ENCODE measurements at regions not wholly inside any gene's neighbourhood (a gene's known extent, or its start where the extent isn't known, plus 50 kb on each side); places are given as distances from the start of the nearest gene placed in this dataset.

DNA sequence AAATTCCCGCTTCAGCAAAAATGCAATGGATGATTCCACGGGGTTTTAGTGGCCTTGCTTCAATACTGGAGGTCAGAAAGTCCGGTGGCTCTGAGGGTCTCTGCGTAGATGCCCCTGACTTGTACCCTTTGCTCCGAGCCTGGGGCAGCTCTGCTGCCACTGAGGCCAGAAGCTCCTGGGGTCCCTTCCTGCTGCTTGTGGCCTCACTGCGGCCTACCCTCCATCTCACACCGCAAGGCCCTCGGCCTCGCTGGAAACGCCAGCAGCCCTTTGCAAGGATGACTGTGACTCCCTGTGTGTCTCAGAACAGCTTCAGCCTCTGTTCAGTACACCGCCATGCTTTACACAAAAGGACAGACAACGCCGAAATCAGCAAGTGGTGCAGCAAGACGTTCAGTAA lies 244.8 kb downstream of the ACTR3B start:
- intact Hi-C loops (cut with DNase I; ENCODE audit: low total_unique reads): no loop called here
- TF ChIP-seq POLR2AphosphoS5 (IDR thresholded peaks at IDR 0.05) (no peak), EP300 (IDR thresholded peaks at IDR 0.05; ENCODE audit: low read depth) (no peak), POLR2A (IDR thresholded peaks at IDR 0.05) (no peak)
- TF ChIP-seq, protein P1, sequence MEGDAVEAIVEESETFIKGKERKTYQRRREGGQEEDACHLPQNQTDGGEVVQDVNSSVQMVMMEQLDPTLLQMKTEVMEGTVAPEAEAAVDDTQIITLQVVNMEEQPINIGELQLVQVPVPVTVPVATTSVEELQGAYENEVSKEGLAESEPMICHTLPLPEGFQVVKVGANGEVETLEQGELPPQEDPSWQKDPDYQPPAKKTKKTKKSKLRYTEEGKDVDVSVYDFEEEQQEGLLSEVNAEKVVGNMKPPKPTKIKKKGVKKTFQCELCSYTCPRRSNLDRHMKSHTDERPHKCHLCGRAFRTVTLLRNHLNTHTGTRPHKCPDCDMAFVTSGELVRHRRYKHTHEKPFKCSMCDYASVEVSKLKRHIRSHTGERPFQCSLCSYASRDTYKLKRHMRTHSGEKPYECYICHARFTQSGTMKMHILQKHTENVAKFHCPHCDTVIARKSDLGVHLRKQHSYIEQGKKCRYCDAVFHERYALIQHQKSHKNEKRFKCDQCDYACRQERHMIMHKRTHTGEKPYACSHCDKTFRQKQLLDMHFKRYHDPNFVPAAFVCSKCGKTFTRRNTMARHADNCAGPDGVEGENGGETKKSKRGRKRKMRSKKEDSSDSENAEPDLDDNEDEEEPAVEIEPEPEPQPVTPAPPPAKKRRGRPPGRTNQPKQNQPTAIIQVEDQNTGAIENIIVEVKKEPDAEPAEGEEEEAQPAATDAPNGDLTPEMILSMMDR (IDR thresholded peaks at IDR 0.05): no peak

GRCh38 chr7:153005750-153006435 lies 246.3 kb downstream of the ACTR3B start:
- in situ Hi-C loops (cut with MboI; ENCODE audit: low pct_ligation_motif_present in 1 of 4, low pct_unique_long_range_greater_than_20kb in 1 of 4, low sequenced_read_pairs in 3 of 4) (no loop called here), intact Hi-C loops (cut with DNase I; ENCODE audit: low total_unique reads) (no loop called here)

More for the DNA sequence above, 244.8 kb downstream of the ACTR3B start:
- H3K27ac ChIP-seq: no peak overlapping the region
- WGBS, 2 donors (ENCODE audit: low coverage in 1 of 2): 59 to 86% methylated on average over 4 to 14 of the region's 14 CpGs
- H3K36me3 ChIP-seq: no peaks in the 10 kb centered on the region
- no peak overlapping the region for H3K4me3 ChIP-seq
- H3K4me1 ChIP-seq: no peaks in the 10 kb centered on the region
- H3K27me3 ChIP-seq: no peaks in the 10 kb centered on the region
- DNase-seq: no peak
- H3K9me3 ChIP-seq: no peaks in the 10 kb centered on the region
- in situ Hi-C loops (cut with MboI; ENCODE audit: low pct_ligation_motif_present in 1 of 4, low pct_unique_long_range_greater_than_20kb in 1 of 4, low sequenced_read_pairs in 3 of 4): no loop called here

GRCh38 chr7:153006452-153006851 lies 246.9 kb downstream of the ACTR3B start:
- TF ChIP-seq, protein P1 (IDR thresholded peaks at IDR 0.05): no peak
- TF ChIP-seq POLR2A (IDR thresholded peaks at IDR 0.05) (no peak), EP300 (IDR thresholded peaks at IDR 0.05; ENCODE audit: low read depth) (no peak), POLR2AphosphoS5 (IDR thresholded peaks at IDR 0.05) (no peak)
- intact Hi-C loops (cut with DNase I; ENCODE audit: low total_unique reads): no loop called here
- Histone ChIP-seq H3K4me3 (no peak overlapping the region), H3K27ac (no peak overlapping the region), H3K36me3 (no peaks in the 10 kb centered on the region), H3K4me1 (no peaks in the 10 kb centered on the region), H3K9me3 (no peaks in the 10 kb centered on the region), H3K27me3 (no peaks in the 10 kb centered on the region)
- WGBS, 2 donors (ENCODE audit: low coverage in 1 of 2): 90 to 100% methylated on average over 1 to 2 of the region's 2 CpGs
- no peak for DNase-seq
- in situ Hi-C loops (cut with MboI; ENCODE audit: low pct_ligation_motif_present in 1 of 4, low pct_unique_long_range_greater_than_20kb in 1 of 4, low sequenced_read_pairs in 3 of 4): no loop called here

More at GRCh38 chr7:153005750-153006435, 246.3 kb downstream of the ACTR3B start:
- Histone ChIP-seq H3K4me3 (no peak overlapping the region), H3K27ac (no peak overlapping the region), H3K4me1 (no peaks in the 10 kb centered on the region), H3K36me3 (no peaks in the 10 kb centered on the region), H3K27me3 (no peaks in the 10 kb centered on the region), H3K9me3 (no peaks in the 10 kb centered on the region)
- TF ChIP-seq POLR2AphosphoS5 (IDR thresholded peaks at IDR 0.05) (no peak), EP300 (IDR thresholded peaks at IDR 0.05; ENCODE audit: low read depth) (no peak), POLR2A (IDR thresholded peaks at IDR 0.05) (no peak)
- TF ChIP-seq, protein P1 (IDR thresholded peaks at IDR 0.05): no peak
- WGBS, 2 donors (ENCODE audit: low coverage in 1 of 2): 65% methylated on average over 10 of the region's 10 CpGs; no CpG with 5 or more reads in 1 of the 2 donors
- DNase-seq: no peak

DNA sequence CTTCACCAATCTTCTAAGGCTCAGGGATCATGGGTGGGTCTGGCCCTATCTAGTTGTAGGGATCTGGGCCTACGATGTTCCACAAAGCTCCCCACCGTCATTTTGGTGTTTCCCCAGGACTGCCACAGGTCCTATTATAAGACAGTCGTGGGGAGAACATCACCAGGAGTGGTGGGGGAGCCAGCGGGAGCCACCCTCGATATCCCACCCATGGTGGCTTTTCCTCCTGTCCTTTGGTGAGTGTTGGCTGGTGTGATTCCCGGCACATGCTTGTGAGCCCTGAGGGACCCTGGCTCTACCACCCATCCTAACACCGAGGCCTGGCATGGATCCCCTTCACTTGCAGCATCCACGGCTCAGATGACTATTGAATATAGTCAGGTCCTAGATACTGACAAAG lies 247.4 kb downstream of the ACTR3B start:
- no peak for DNase-seq
- Histone ChIP-seq H3K4me3 (no peak overlapping the region), H3K27ac (no peak overlapping the region), H3K27me3 (no peaks in the 10 kb centered on the region), H3K4me1 (no peaks in the 10 kb centered on the region), H3K36me3 (no peaks in the 10 kb centered on the region), H3K9me3 (no peaks in the 10 kb centered on the region)
- in situ Hi-C loops (cut with MboI; ENCODE audit: low pct_ligation_motif_present in 1 of 4, low pct_unique_long_range_greater_than_20kb in 1 of 4, low sequenced_read_pairs in 3 of 4): no loop called here
- TF ChIP-seq EP300 (IDR thresholded peaks at IDR 0.05; ENCODE audit: low read depth) (no peak), POLR2AphosphoS5 (IDR thresholded peaks at IDR 0.05) (no peak), POLR2A (IDR thresholded peaks at IDR 0.05) (no peak)
- TF ChIP-seq, protein P1 (IDR thresholded peaks at IDR 0.05): no peak
- 89% methylated on average over 8 of the region's 8 CpGs; no CpG with 5 or more reads in 1 of the 2 donors for WGBS, 2 donors (ENCODE audit: low coverage in 1 of 2)
- intact Hi-C loops (cut with DNase I; ENCODE audit: low total_unique reads): no loop called here
